ENCODE measurements at regions not wholly inside any gene's neighbourhood (a gene's known extent, or its start where the extent isn't known, plus 50 kb on each side); places are given as distances from the start of the nearest gene placed in this dataset.

GRCh38 chr3:25349828-25350724, 78.0 kb upstream of the RARB start:
- Mint-ChIP-seq H3K27ac (no peak overlapping the region), H3K4me1 (no peaks in the 10 kb centered on the region), H3K4me3 (no peak overlapping the region), H3K27me3 (ENCODE audit: low read depth in 3 of 3) (peaks cover 0 to 2% (median 0%) of the 10 kb centered on the region in 3 donors), H3K9me3 (peaks cover 0 to 14% (median 3%) of the 10 kb centered on the region in 7 donors), H3K36me3 (no peaks in the 10 kb centered on the region)
- H3K4me2 ChIP-seq (replicated peaks; ENCODE audit: extremely low read depth, low read length, poor library complexity, severe bottlenecking): no peak overlapping the region
- no peaks in the 10 kb centered on the region for H4K20me1 ChIP-seq (ENCODE audit: insufficient read depth, low read length)
- no peaks in the 10 kb centered on the region for H3K27me3 ChIP-seq (ENCODE audit: control insufficient read depth in 2 of 2, insufficient read depth in 2 of 2, low read length in 2 of 2)
- no peaks in the 10 kb centered on the region for H3K36me3 ChIP-seq (replicated peaks in 1 of 2; ENCODE audit: control insufficient read depth in 1 of 2, insufficient read depth in 2 of 2, low read length in 2 of 2)
- no peak overlapping the region for H3K27ac ChIP-seq (ENCODE audit: low read depth in 1 of 2, low read length in 2 of 2)
- no peaks in the 10 kb centered on the region for H3K4me1 ChIP-seq (ENCODE audit: control insufficient read depth in 1 of 2, insufficient read depth in 2 of 2, low read length in 2 of 2)
- H3K9ac ChIP-seq (ENCODE audit: insufficient read depth, low read length, poor library complexity, severe bottlenecking): no peak overlapping the region
- H3K4me3 ChIP-seq (replicated peaks in 1 of 3; ENCODE audit: low read depth in 2 of 3, low read length in 3 of 3): no peak overlapping the region
- no peak for TF ChIP-seq CTCF (IDR thresholded peaks at IDR 0.05)
- H3K9me3 ChIP-seq (replicated peaks in 1 of 2; ENCODE audit: control insufficient read depth in 1 of 2, insufficient read depth in 1 of 2, low read length in 2 of 2): peaks cover 6 to 10% of the 10 kb centered on the region in 2 donors
- no peak for DNase-seq
- H3K79me2 ChIP-seq (ENCODE audit: insufficient read depth, low read length): no peaks in the 10 kb centered on the region
- no peak overlapping the region for H2AFZ ChIP-seq (ENCODE audit: insufficient read depth, low read depth, low read length, poor library complexity, severe bottlenecking)
- WGBS (ENCODE audit: insufficient coverage): 55% methylated on average over 2 of the region's 6 CpGs
- intact Hi-C loops (cut with micrococcal nuclease): no loop called here

GRCh38 chr3:25350725-25351114, 77.3 kb upstream of the RARB start:
- Mint-ChIP-seq H3K36me3 (no peaks in the 10 kb centered on the region), H3K27ac (no peak overlapping the region), H3K4me1 (no peaks in the 10 kb centered on the region), H3K4me3 (no peak overlapping the region), H3K9me3 (peaks cover 0 to 11% (median 3%) of the 10 kb centered on the region in 7 donors), H3K27me3 (ENCODE audit: low read depth in 3 of 3) (peaks cover 0 to 2% (median 0%) of the 10 kb centered on the region in 3 donors)
- Histone ChIP-seq H3K9me3 (replicated peaks in 1 of 2; ENCODE audit: control insufficient read depth in 1 of 2, insufficient read depth in 1 of 2, low read length in 2 of 2) (peaks cover 6 to 10% of the 10 kb centered on the region in 2 donors), H3K4me2 (replicated peaks; ENCODE audit: extremely low read depth, low read length, poor library complexity, severe bottlenecking) (no peak overlapping the region), H3K9ac (ENCODE audit: insufficient read depth, low read length, poor library complexity, severe bottlenecking) (no peak overlapping the region), H3K36me3 (replicated peaks in 1 of 2; ENCODE audit: control insufficient read depth in 1 of 2, insufficient read depth in 2 of 2, low read length in 2 of 2) (no peaks in the 10 kb centered on the region), H3K4me1 (ENCODE audit: control insufficient read depth in 1 of 2, insufficient read depth in 2 of 2, low read length in 2 of 2) (no peaks in the 10 kb centered on the region), H3K27ac (ENCODE audit: low read depth in 1 of 2, low read length in 2 of 2) (no peak overlapping the region), H3K4me3 (replicated peaks in 1 of 3; ENCODE audit: low read depth in 2 of 3, low read length in 3 of 3) (no peak overlapping the region), H3K79me2 (ENCODE audit: insufficient read depth, low read length) (no peaks in the 10 kb centered on the region), H2AFZ (ENCODE audit: insufficient read depth, low read depth, low read length, poor library complexity, severe bottlenecking) (no peak overlapping the region), H4K20me1 (ENCODE audit: insufficient read depth, low read length) (no peaks in the 10 kb centered on the region), H3K27me3 (ENCODE audit: control insufficient read depth in 2 of 2, insufficient read depth in 2 of 2, low read length in 2 of 2) (no peaks in the 10 kb centered on the region)
- intact Hi-C loops (cut with micrococcal nuclease): no loop called here
- DNase-seq: no peak
- TF ChIP-seq CTCF (IDR thresholded peaks at IDR 0.05): no peak
- WGBS (ENCODE audit: insufficient coverage): 90% methylated on average over 2 of the region's 5 CpGs

All from CD14-positive monocyte (primary cell).